B cell (primary cell): ENCODE measurements at regions not wholly inside any gene's neighbourhood (a gene's known extent, or its start where the extent isn't known, plus 50 kb on each side); places are given as distances from the start of the nearest gene placed in this dataset.

Experiments
- ATAC-seq: fragments of 200-7000 bp; cut with Tn5 transposase; one replicate; pipeline ENCODE4 v1.10.0; 2021; ENCODE audit warnings: low read depth, mild to moderate bottlenecking, moderate number of reproducible peaks, moderate library complexity
- CTCF ChIA-PET: fragments of 350-600 bp; sonication (Branson Sonifier 250); formaldehyde crosslinking; loops from one replicate; lab custom pipeline; 2021; ENCODE audit warnings: antibody characterized with exemption, inconsistent platforms; lab: Charles Lee
- POLR2A ChIA-PET: fragments of 350-600 bp; sonication (Branson Sonifier 250); formaldehyde crosslinking; loops from one replicate; lab custom pipeline; 2021; ENCODE audit warnings: antibody characterized with exemption; lab: Charles Lee
- DNase-seq: peaks from one replicate; pipeline ENCODE4 v3.0.0; 2013
- H2AFZ ChIP-seq: 2 replicates; pipeline ENCODE4 v1.6.1; 2012; ENCODE audit warnings: mild to moderate bottlenecking, low read depth, low read length; ENCODE audit not compliant: insufficient read depth, poor library complexity, severe bottlenecking
- H3K27ac ChIP-seq, 2 donors: 1 replicate in 1 of 2; 2 replicates in 1 of 2; pipeline ENCODE4 v1.5.1; 2012 to 2013; ENCODE audit warnings: low read length in 2 of 2, mild to moderate bottlenecking in 2 of 2, moderate library complexity in 1 of 2
- H3K27me3 ChIP-seq, 4 experiments: fragments of 200-600 bp in 1 of 4; sonication (generic) in 1 of 4; replicated peaks in 1 of 4; 1 replicate in 2 of 4; 2 replicates in 2 of 4; pipeline versions ENCODE4 v1.6.1 to v1.7.0; 2013 to 2016; ENCODE audit warnings: low read length in 3 of 4, mild to moderate bottlenecking in 2 of 4, mixed read lengths in 1 of 4, moderate library complexity in 1 of 4; ENCODE audit not compliant: insufficient read depth in 4 of 4, control insufficient read depth in 3 of 4; ENCODE audit errors: control extremely low read depth in 1 of 4
- H3K36me3 ChIP-seq, 2 experiments: replicated peaks in 1 of 2; 1 replicate in 1 of 2; 2 replicates in 1 of 2; pipeline versions ENCODE4 v1.6.1 to v1.7.1; 2013; ENCODE audit warnings: low read length in 1 of 2; ENCODE audit not compliant: insufficient read depth in 2 of 2, control insufficient read depth in 1 of 2; ENCODE audit errors: control extremely low read depth in 1 of 2, extremely low read depth in 1 of 2
- H3K4me1 ChIP-seq, 2 donors: fragments of 200-600 bp in 1 of 2; sonication (generic) in 1 of 2; 1 replicate in 1 of 2; 2 replicates in 1 of 2; pipeline versions ENCODE4 v1.5.1 to v1.6.1; 2013 to 2017; ENCODE audit warnings: low read length in 2 of 2; ENCODE audit not compliant: control insufficient read depth in 2 of 2, insufficient read depth in 2 of 2
- H3K4me2 ChIP-seq: replicated peaks from 2 replicates; pipeline ENCODE3; 2012; ENCODE audit warnings: mild to moderate bottlenecking, low read depth, low read length; ENCODE audit not compliant: poor library complexity, severe bottlenecking
- H3K4me3 ChIP-seq, 5 experiments: fragments of 200-600 bp in 1 of 5; sonication (generic) in 1 of 5; 1 replicate in 3 of 5; 2 replicates in 2 of 5; pipeline versions ENCODE4 v1.5.1 to v1.7.0; 2011 to 2016; ENCODE audit warnings: low read length in 4 of 5, mild to moderate bottlenecking in 4 of 5, low read depth in 2 of 5, control low read depth in 1 of 5, moderate library complexity in 1 of 5; ENCODE audit not compliant: insufficient read depth in 1 of 5; ENCODE audit errors: control extremely low read depth in 1 of 5, extremely low read depth in 1 of 5
- H3K79me2 ChIP-seq: fragments of 200-600 bp; sonication (generic); one replicate; pipeline ENCODE4 v1.6.0; 2016; ENCODE audit warnings: low read length; ENCODE audit not compliant: control insufficient read depth, insufficient read depth
- H3K9ac ChIP-seq: fragments of 200-600 bp; sonication (generic); 2 replicates; pipeline ENCODE4 v1.6.1; 2017; ENCODE audit warnings: mild to moderate bottlenecking, low read length, moderate library complexity
- H3K9me3 ChIP-seq, 3 donors: one replicate each; pipeline versions ENCODE4 v1.6.1 to v1.7.1; 2013; ENCODE audit warnings: low read length in 2 of 3; ENCODE audit not compliant: control insufficient read depth in 2 of 3, insufficient read depth in 1 of 3; ENCODE audit errors: control extremely low read depth in 1 of 3
- H4K20me1 ChIP-seq: 2 replicates; pipeline ENCODE4 v1.6.0; 2012; ENCODE audit warnings: mild to moderate bottlenecking, low read length; ENCODE audit not compliant: insufficient read depth, control insufficient read depth, poor library complexity, severe bottlenecking
- H3K27ac Mint-ChIP-seq: one replicate; pipeline ENCODE4 v1.8.0; 2021; ENCODE audit warnings: mixed read lengths
- H3K27me3 Mint-ChIP-seq: one replicate; pipeline ENCODE4 v1.8.0; 2021; ENCODE audit warnings: mixed read lengths
- H3K4me1 Mint-ChIP-seq: one replicate; pipeline ENCODE4 v1.8.0; 2021; ENCODE audit warnings: mixed read lengths
- H3K4me3 Mint-ChIP-seq: one replicate; pipeline ENCODE4 v1.8.0; 2021; ENCODE audit warnings: mixed read lengths
- H3K9me3 Mint-ChIP-seq: one replicate; pipeline ENCODE4 v1.8.0; 2022; ENCODE audit warnings: mixed read lengths; ENCODE audit not compliant: insufficient read depth
- EZH2 ChIP-seq: IDR thresholded peaks from 2 replicates; pipeline ENCODE4 v1.6.1; 2012; ENCODE audit warnings: borderline replicate concordance, low read depth, mild to moderate bottlenecking, moderate library complexity, low read length; ENCODE audit not compliant: insufficient read depth, poor library complexity, severe bottlenecking
- WGBS: methylation state at CpG from one replicate; pipeline ENCODE4 v1.1.5; 2013; ENCODE audit warnings: missing lambda C conversion rate; ENCODE audit not compliant: insufficient coverage; 5-methylcytosine and 5-hydroxymethylcytosine counted together
- intact Hi-C: fragments of 100-400 bp; cut with micrococcal nuclease; formaldehyde crosslinking; loops from one replicate; pipeline ENCODE4 v1.10.0; 2022
- TF ChIP-seq, protein P1 (sequence below): fragments of 200-600 bp; IDR thresholded peaks from one replicate; pipeline ENCODE4 v1.8.0; 2022; ENCODE audit warnings: antibody characterized with exemption, mild to moderate bottlenecking

DNA sequence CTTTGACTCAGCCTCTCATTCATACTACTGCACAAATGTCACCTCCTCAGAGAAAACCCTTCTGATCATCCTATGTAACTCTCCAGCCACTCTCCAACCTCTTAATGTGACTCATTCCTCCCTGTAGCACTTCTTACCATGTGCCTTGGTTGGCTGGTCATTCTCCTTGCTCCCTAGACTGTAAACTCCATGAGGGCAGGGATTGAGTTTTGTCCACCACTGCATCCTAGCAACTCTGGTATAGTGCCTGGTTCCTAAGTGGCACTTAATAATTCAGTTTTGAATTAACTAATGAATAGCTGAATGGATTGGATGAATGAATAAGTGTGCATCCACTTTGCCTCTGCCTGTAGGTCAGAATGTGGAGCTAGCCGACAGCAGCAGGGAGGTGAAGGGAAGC is 202.5 kb upstream of the HES1 start:
- POLR2A ChIA-PET = no interaction called here
- Mint-ChIP-seq H3K4me1 (no peaks in the 10 kb centered on the region), H3K27me3 (peaks cover 15% of the 10 kb centered on the region), H3K27ac (no peak overlapping the region), H3K4me3 (no peak overlapping the region), H3K9me3 (no peaks in the 10 kb centered on the region)
- Histone ChIP-seq H3K36me3 (no peaks in the 10 kb centered on the region), H3K9me3 (no peaks in the 10 kb centered on the region), H3K9ac (no peak overlapping the region), H3K27ac (no peak overlapping the region), H3K4me1 (no peaks in the 10 kb centered on the region), H3K27me3 (peaks cover 0 to 4% (median 2%) of the 10 kb centered on the region in 4 experiments), H3K4me3 (no peak overlapping the region), H3K4me2 (no peak overlapping the region), H3K79me2 (no peaks in the 10 kb centered on the region), H2AFZ (no peak overlapping the region), H4K20me1 (no peaks in the 10 kb centered on the region)
- ATAC-seq = no peak
- intact Hi-C loops = no loop called here
- TF ChIP-seq, protein P1, sequence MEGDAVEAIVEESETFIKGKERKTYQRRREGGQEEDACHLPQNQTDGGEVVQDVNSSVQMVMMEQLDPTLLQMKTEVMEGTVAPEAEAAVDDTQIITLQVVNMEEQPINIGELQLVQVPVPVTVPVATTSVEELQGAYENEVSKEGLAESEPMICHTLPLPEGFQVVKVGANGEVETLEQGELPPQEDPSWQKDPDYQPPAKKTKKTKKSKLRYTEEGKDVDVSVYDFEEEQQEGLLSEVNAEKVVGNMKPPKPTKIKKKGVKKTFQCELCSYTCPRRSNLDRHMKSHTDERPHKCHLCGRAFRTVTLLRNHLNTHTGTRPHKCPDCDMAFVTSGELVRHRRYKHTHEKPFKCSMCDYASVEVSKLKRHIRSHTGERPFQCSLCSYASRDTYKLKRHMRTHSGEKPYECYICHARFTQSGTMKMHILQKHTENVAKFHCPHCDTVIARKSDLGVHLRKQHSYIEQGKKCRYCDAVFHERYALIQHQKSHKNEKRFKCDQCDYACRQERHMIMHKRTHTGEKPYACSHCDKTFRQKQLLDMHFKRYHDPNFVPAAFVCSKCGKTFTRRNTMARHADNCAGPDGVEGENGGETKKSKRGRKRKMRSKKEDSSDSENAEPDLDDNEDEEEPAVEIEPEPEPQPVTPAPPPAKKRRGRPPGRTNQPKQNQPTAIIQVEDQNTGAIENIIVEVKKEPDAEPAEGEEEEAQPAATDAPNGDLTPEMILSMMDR = no peak
- no peak for TF ChIP-seq EZH2
- 100% methylated on average over 1 of the region's 1 CpG for WGBS
- DNase-seq = no peak
- CTCF ChIA-PET = interaction anchor here (2.1 kb wide), 1 partner anchor 383 kb away, joined by 4 read pairs; no protein-coding TSS in a partner anchor

DNA sequence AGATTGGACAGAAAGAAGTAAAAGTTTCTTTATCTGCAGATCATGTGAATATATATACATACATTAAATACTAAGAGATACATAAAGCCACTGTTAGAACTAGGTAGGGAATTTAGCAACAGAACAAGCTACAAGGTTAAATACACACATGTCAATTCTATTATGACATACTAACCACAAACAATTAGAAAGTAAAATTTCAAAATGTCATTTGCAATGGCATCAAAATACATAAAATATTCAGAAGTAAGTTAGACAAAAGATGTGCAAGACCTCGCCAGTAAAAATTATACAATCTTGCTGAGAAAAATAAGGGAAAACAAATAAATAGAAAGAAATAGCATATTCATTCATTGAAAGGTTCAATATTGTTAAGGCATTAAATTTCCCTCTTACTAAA is 200.0 kb upstream of the HES1 start:
- Histone ChIP-seq H3K27me3 (no peaks in the 10 kb centered on the region), H3K36me3 (no peaks in the 10 kb centered on the region), H3K79me2 (no peaks in the 10 kb centered on the region), H2AFZ (no peak overlapping the region), H3K27ac (no peak overlapping the region), H3K9ac (no peak overlapping the region), H3K4me1 (no peaks in the 10 kb centered on the region), H3K4me2 (no peak overlapping the region), H3K9me3 (no peaks in the 10 kb centered on the region), H3K4me3 (no peak overlapping the region), H4K20me1 (no peaks in the 10 kb centered on the region)
- WGBS = no CpG with 5 or more reads among the region's 1 CpG
- H3K4me3 Mint-ChIP-seq = no peak overlapping the region
- no peak overlapping the region for H3K27ac Mint-ChIP-seq
- H3K4me1 Mint-ChIP-seq = no peaks in the 10 kb centered on the region
- ChIA-PET POLR2A (no interaction called here), CTCF (no interaction called here)
- intact Hi-C loops = no loop called here
- no peaks in the 10 kb centered on the region for H3K9me3 Mint-ChIP-seq
- TF ChIP-seq EZH2 = no peak
- TF ChIP-seq, protein P1 = no peak
- H3K27me3 Mint-ChIP-seq = peaks cover 12% of the 10 kb centered on the region
- ATAC-seq (no peak), DNase-seq (no peak)
